SJSA1 (cell line): ENCODE measurements at regions not wholly inside any gene's neighbourhood (a gene's known extent, or its start where the extent isn't known, plus 50 kb on each side); places are given as distances from the start of the nearest gene placed in this dataset.
A peak's percentile ranks its signal among the peaks of the same experiment; 100 is the strongest.
"Not testable (repeated sequence)": the region's sequence is repeated elsewhere in the genome, so short reads cannot be mapped to it uniquely, and the experiment has no call there.

Experiments used
- DNase-seq, 2 experiments: peaks; one replicate each; pipeline ENCODE4 v3.0.0-alpha.2; 2015 to 2020; ENCODE audit warnings: low spot score in 2 of 2, low read depth in 1 of 2
- H3K27ac ChIP-seq: fragments of 250-450 bp; sonication (Bioruptor Pico); 2 replicates; pipeline ENCODE4 v1.5.1; 2020; ENCODE audit warnings: mild to moderate bottlenecking, moderate library complexity
- H3K27me3 ChIP-seq: fragments of 250-450 bp; sonication (Bioruptor Pico); replicated peaks from 2 replicates; pipeline ENCODE4 v1.5.1; 2020; ENCODE audit warnings: mild to moderate bottlenecking, moderate library complexity
- H3K36me3 ChIP-seq: fragments of 250-450 bp; sonication (Bioruptor Pico); 2 replicates; pipeline ENCODE4 v1.5.1; 2020; ENCODE audit warnings: mild to moderate bottlenecking
- H3K4me1 ChIP-seq: fragments of 250-450 bp; sonication (Bioruptor Pico); replicated peaks from 2 replicates; pipeline ENCODE4 v1.6.1; 2021; ENCODE audit warnings: mild to moderate bottlenecking
- H3K4me3 ChIP-seq: fragments of 250-450 bp; sonication (Bioruptor Pico); 2 replicates; pipeline ENCODE4 v1.5.1; 2020; ENCODE audit warnings: mild to moderate bottlenecking
- H3K9me3 ChIP-seq: fragments of 250-450 bp; sonication (Bioruptor Pico); replicated peaks from 2 replicates; pipeline ENCODE4 v1.5.1; 2020; ENCODE audit warnings: mild to moderate bottlenecking

DNA sequence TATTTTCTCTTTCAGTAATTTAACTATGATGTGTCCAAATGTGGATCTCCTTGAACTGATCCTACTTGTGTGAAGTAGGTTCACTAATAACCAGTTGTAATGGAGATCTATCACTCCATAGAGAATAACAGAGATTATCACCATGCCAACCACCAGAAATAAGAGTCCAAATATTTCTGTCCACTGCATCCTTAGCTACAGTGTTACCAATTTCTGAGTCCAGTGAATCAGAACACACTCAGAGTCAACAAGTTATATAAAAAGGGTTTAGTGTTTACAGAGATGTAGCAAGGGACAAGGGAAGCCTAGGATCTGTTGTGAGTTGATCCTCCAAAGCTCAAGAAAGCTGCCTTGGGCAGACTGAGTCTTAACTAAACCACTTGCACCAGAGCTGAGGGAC, 882.8 kb downstream of the TBC1D32 start:
- no peak overlapping the region for H3K4me3 ChIP-seq
- no peak for DNase-seq
- H3K4me1 ChIP-seq, result no peaks in the 10 kb centered on the region
- no peak overlapping the region for H3K27ac ChIP-seq
- H3K9me3 ChIP-seq, result 0 out of 2 replicates have a peak, but pooled peaks cover 2% of the 10 kb centered on the region
- H3K36me3 ChIP-seq, result no peaks in the 10 kb centered on the region
- H3K27me3 ChIP-seq, result no peaks in the 10 kb centered on the region

GRCh38 chr6:120447605-120448004, 886.7 kb downstream of the TBC1D32 start:
- Histone ChIP-seq H3K36me3 (no peaks in the 10 kb centered on the region), H3K9me3 (0 out of 2 replicates have a peak, but pooled peaks cover 2% of the 10 kb centered on the region), H3K4me1 (no peaks in the 10 kb centered on the region), H3K27me3 (no peaks in the 10 kb centered on the region), H3K4me3 (no peak overlapping the region), H3K27ac (no peak overlapping the region)
- DNase-seq, result no peak

GRCh38 chr6:120432840-120433239, 901.4 kb downstream of the TBC1D32 start:
- H3K36me3 ChIP-seq, H3K27me3 ChIP-seq, H3K27ac ChIP-seq, H3K9me3 ChIP-seq, DNase-seq, H3K4me1 ChIP-seq, H3K4me3 ChIP-seq: not testable (repeated sequence)

DNA sequence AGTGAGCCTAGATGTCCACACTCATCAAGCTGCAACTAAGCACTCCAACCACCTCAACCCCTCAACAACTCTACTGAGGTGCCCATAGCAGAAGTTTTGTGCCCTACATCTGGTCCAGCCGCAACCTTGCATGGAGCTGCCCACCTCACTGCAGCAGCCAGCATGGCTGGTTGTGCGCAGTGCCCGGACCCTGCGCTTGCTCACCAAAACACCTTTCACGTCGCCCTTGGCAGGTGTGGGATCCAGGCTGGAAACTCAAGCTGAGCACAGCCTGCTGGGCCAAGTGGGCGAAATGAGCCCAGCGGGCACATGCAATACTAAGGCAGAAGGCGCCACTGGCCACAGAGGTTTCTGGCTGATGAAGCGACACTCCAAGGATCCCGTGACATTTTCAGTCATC, 902.4 kb downstream of the TBC1D32 start:
- DNase-seq, result no peak
- H3K4me3 ChIP-seq, result no peak overlapping the region

DNA sequence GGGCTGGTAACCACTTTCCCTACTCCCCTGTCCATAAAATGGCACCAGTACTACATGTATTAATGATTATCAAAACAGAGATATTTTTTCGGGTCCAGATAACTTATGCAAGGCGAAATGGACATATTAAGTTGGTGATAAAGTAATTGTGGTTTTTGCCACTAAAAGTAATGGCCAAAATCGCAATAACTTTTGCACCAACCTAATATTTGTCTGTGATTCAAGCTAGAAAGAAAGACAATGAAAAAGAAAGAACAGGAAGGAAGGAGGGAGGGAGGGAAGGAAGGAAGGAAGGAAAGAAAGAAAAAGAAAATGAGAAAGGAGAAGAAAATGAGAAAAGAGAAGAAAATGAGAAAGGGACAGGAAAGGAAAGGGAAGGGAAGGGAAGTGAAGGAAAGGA, 922.9 kb downstream of the TBC1D32 start:
- H3K27ac ChIP-seq, result no peak overlapping the region
- H3K27me3 ChIP-seq, result no peaks in the 10 kb centered on the region
- no peaks in the 10 kb centered on the region for H3K36me3 ChIP-seq
- peaks cover 4% of the 10 kb centered on the region for H3K9me3 ChIP-seq
- no peak overlapping the region for H3K4me3 ChIP-seq
- no peak for DNase-seq
- no peaks in the 10 kb centered on the region for H3K4me1 ChIP-seq

More for the DNA sequence above, 902.4 kb downstream of the TBC1D32 start:
- Histone ChIP-seq H3K27ac (no peak overlapping the region), H3K4me1 (no peaks in the 10 kb centered on the region), H3K9me3 (0 out of 2 replicates have a peak, but pooled peaks cover 2% of the 10 kb centered on the region), H3K27me3 (no peaks in the 10 kb centered on the region), H3K36me3 (no peaks in the 10 kb centered on the region)

DNA sequence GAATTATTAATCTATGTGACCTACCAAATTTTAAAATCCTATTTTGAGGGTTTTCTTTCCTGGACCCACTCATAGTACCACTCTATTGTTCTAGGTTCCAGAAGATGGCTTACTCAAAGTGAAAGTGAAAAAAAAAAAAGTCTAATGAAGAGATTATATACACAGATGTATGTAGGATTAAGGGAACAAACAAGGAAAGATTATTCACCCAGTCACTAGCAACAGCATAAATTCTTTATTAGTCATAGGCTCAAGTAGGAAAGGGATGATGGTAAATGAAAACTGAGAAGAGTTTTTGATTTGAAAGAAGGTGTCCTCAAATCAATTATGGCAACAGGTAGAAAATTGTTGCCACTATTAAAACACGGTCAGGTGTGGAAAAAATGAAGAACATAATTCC, 923.7 kb downstream of the TBC1D32 start:
- DNase-seq, result no peak
- peaks cover 4% of the 10 kb centered on the region for H3K9me3 ChIP-seq
- no peak overlapping the region for H3K4me3 ChIP-seq
- no peak overlapping the region for H3K27ac ChIP-seq
- H3K27me3 ChIP-seq, result no peaks in the 10 kb centered on the region
- no peaks in the 10 kb centered on the region for H3K36me3 ChIP-seq
- no peaks in the 10 kb centered on the region for H3K4me1 ChIP-seq

- Histone ChIP-seq H3K4me3 (no peak overlapping the region), H3K4me1 (no peaks in the 10 kb centered on the region), H3K27me3 (no peaks in the 10 kb centered on the region), H3K36me3 (no peaks in the 10 kb centered on the region), H3K9me3 (peaks cover 6% of the 10 kb centered on the region), H3K27ac (no peak overlapping the region)
- DNase-seq, result no peak
Observed at GRCh38 chr6:120407696-120408095, 926.6 kb downstream of the TBC1D32 start.

DNA sequence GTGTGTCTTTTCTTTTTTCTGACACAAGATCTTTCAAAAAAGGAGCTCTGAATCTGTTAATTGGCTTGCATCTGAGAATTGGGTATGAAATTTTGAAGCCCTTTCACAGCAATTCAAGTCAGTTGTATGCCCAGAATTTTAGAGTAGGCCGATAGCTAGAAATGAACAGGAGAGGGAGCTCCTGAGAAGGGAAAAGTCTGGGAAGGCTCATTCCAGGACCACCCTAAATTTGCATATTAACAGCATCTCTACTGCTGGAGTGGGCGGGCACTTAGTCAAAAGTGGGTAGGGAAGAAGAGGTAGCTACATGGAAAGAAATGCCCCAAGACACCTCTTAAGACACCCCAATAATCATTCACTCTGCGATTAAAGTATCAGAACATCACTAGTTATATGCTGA, 928.3 kb downstream of the TBC1D32 start:
- Histone ChIP-seq H3K27me3 (no peaks in the 10 kb centered on the region), H3K4me3 (no peak overlapping the region), H3K9me3 (peaks cover 2% of the 10 kb centered on the region; the same call in 1 of the 2 replicates), H3K27ac (no peak overlapping the region), H3K4me1 (no peaks in the 10 kb centered on the region), H3K36me3 (no peaks in the 10 kb centered on the region)
- no peak for DNase-seq

- H3K27ac ChIP-seq, result no peak overlapping the region
- H3K4me3 ChIP-seq, result no peak overlapping the region
- no peaks in the 10 kb centered on the region for H3K36me3 ChIP-seq
- no peaks in the 10 kb centered on the region for H3K9me3 ChIP-seq
- H3K27me3 ChIP-seq, result no peaks in the 10 kb centered on the region; the same call in 1 of the 2 replicates
- DNase-seq, result no peak
- H3K4me1 ChIP-seq, result no peaks in the 10 kb centered on the region
Observed at GRCh38 chr6:120395784-120396183, 938.5 kb downstream of the TBC1D32 start.

DNA sequence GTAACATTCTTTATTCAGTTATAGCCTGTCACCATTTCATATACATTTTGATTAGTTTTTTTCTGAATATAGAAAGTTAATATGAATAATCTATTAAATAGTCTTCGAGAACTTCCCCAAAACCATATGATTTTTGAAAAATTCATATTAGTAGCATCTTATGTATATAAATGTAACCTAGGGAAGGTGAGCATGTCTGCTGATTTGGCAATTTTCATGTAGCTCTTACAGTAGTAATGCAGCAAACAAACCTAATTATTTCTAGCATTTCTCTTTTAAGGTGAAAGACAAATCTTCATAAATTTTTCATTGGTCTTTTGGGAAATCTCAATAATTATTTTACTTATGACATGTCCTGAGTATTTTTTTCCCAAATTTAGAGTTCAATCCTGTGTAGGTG, 939.0 kb downstream of the TBC1D32 start:
- DNase-seq, result no peak
- Histone ChIP-seq H3K36me3 (no peaks in the 10 kb centered on the region), H3K4me1 (no peaks in the 10 kb centered on the region), H3K27me3 (no peaks in the 10 kb centered on the region; the same call in 1 of the 2 replicates), H3K9me3 (no peaks in the 10 kb centered on the region), H3K27ac (no peak overlapping the region), H3K4me3 (no peak overlapping the region)

- H3K4me1 ChIP-seq, result no peaks in the 10 kb centered on the region
Observed at GRCh38 chr6:120392941-120393340, 941.3 kb downstream of the TBC1D32 start.

DNA sequence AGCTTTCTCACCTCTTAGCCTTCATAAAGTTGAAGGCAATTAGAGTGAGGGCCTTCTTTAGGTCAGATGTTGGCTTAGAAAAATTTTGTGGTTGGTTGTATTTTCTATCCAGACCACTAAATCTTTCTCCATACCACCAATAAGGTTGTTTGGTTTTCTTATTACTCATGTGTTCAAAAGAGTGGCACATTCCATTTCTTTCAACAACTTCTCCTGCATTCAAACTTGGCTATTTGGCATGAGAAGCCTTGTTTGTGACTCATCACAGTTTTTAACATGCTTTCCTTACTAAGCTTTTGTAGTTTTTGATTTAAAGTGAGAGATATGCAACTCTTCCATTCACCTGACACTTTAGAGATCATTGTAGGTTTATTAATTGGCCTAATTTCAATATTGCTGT, 949.6 kb downstream of the TBC1D32 start:
- H3K4me1 ChIP-seq, result no peaks in the 10 kb centered on the region
- no peaks in the 10 kb centered on the region for H3K9me3 ChIP-seq
- no peaks in the 10 kb centered on the region for H3K36me3 ChIP-seq
- no peak overlapping the region for H3K27ac ChIP-seq
- no peak for DNase-seq
- no peak overlapping the region for H3K4me3 ChIP-seq
- H3K27me3 ChIP-seq, result no peaks in the 10 kb centered on the region

More at GRCh38 chr6:120392941-120393340, 941.3 kb downstream of the TBC1D32 start:
- Histone ChIP-seq H3K27me3 (no peaks in the 10 kb centered on the region; the same call in 1 of the 2 replicates), H3K9me3 (no peaks in the 10 kb centered on the region), H3K27ac (no peak overlapping the region), H3K4me3 (no peak overlapping the region), H3K36me3 (no peaks in the 10 kb centered on the region)
- DNase-seq, result no peak

DNA sequence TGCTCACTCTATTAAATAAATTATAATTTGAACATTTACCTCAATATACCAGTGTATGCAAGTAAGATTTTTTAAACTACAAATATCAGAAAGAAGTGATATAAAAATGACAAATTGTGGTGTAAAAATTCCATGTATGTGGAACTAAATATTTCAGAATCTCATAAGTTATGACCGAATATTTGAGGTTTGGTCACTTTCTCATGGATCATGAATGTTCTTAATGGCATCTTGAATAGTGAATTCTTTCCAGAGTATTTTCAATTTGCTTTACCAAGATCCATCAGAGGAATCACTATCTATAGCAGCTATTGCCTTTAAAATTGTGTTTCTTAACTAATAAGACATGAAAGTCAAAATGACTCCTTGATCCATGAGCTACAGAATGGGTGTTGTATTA, 950.6 kb downstream of the TBC1D32 start:
- Histone ChIP-seq H3K36me3 (no peaks in the 10 kb centered on the region), H3K27me3 (no peaks in the 10 kb centered on the region), H3K9me3 (no peaks in the 10 kb centered on the region), H3K4me1 (no peaks in the 10 kb centered on the region), H3K27ac (no peak overlapping the region), H3K4me3 (no peak overlapping the region)
- DNase-seq, result no peak

DNA sequence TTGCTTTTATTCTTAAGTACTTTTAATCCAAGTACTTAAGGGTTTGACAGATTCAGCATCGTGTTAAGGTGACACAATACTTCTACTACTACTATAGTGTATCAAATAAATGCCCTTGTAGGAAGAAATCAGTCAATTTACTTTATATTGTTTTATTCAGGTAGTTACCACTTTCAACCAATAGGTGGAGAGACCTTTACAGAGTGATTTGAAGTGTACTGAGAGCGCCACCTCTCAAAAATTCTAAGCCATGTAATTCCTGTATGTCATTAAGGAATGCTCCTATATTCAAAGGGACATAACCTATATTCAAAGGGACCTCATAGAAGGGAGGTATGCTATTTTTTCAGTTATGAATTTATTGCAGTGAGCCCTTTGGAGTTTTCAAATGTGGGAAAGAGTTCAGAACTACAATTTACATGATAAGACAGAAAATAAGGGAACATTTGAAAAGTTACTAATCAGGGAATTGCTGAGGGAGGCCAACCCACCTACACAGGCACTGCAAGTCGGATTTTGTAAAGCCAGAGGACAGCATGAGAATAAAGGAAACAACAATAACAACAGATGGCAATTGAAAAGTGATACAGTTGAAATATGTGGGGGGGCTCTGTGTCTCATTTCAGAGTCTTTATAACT, 955.6 kb downstream of the TBC1D32 start:
- no peaks in the 10 kb centered on the region for H3K4me1 ChIP-seq
- no peaks in the 10 kb centered on the region for H3K27me3 ChIP-seq
- no peaks in the 10 kb centered on the region for H3K9me3 ChIP-seq
- DNase-seq, result peak in 1 of 2 experiments; percentile 0
- no peak overlapping the region for H3K4me3 ChIP-seq
- H3K27ac ChIP-seq, result no peak overlapping the region
- H3K36me3 ChIP-seq, result no peaks in the 10 kb centered on the region

DNA sequence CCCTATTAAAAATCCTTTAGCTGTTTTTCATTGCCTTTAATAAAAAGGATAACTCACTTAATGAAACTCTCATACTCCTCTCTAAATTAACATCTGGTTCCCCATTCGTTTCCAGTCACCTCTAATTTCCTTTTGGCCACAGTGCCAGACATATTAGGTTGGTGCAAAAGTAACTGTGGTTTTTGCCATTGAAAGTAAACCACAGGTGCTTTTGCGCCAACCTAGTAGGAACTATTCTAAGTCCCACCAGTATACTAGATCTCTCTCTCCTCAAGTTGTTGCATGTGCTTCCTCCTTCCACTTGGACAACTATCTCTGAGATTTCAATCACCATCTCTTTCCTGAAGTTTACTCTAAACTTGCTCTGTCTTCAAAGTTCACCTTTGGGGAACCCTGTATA, 961.1 kb downstream of the TBC1D32 start:
- Histone ChIP-seq H3K27me3 (no peaks in the 10 kb centered on the region), H3K9me3 (no peaks in the 10 kb centered on the region), H3K4me1 (no peaks in the 10 kb centered on the region), H3K4me3 (no peak overlapping the region), H3K36me3 (no peaks in the 10 kb centered on the region), H3K27ac (no peak overlapping the region)
- no peak for DNase-seq
